SIG-M5 treated with dmso at 0.1 percent for 504 hours (cell line): ENCODE measurements at regions not wholly inside any gene's neighbourhood (a gene's known extent, or its start where the extent isn't known, plus 50 kb on each side); places are given as distances from the start of the nearest gene placed in this dataset.
"Not testable (repeated sequence)": the region's sequence is repeated elsewhere in the genome, so short reads cannot be mapped to it uniquely, and the experiment has no call there.

Experiments used
- DNase-seq: peaks from one replicate; lab custom pipeline; 2025; ENCODE audit not compliant: unreplicated experiment; lab: John Stamatoyannopoulos, UW

DNA sequence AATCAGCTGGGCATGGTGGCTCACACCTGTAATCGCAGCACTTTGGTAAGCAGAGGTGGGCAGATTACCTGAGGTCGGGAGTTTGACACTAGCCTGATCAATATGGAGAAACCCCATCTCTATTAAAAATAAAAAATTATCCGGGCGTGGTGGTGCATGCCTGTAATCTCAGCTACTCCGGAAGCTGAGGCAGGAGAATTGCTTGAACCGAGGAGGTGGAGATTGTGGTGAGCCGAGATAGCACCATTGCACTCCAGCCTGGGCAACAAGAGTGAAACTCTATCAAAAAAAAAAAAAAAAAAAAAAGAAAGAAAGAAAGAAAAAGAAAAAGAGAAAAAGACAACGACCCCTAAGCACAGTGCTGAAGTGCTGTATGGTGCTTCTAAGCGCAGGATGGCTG, 280.6 kb upstream of the MAF start:
- not testable (repeated sequence) for DNase-seq

DNA sequence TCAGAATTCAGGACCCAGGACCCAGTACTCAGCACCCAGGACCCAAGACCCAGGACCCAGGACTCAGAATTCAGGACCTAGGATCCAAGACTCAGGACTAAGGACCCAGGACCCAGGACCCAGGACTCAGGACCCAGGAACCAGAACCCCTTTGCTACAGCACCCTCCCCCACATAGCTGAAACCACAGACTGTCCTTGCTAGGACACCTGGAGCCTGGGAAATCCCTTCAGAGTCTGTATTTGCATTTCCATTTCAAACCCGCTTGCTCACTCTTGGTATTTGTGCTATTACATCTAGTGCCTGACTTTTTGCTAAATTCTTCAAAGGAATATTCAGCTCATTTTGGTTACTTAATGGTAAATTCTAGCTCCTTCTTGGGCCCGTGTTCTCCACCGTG, 275.8 kb upstream of the MAF start:
- no peak for DNase-seq

DNA sequence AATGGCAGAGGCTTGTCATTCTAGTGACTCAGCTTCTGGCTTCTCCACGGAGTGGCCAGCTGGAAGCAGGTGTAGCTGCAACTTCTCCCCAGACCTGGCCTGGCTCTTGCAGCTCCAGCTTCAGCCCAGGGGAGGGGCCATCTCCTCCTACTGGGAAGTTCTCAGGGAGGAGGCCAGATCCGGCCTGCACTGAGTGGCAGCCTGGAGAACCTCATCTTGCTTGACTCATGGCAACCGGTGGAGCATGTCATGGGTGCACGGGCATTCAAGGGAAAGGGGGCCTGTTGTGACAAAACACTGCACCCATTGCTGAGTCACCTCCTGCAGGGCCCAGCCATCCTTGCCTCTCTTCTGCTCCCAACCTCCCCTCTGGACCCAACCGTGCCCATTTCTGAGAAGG, 273.9 kb upstream of the MAF start:
- DNase-seq: no peak

- no peak for DNase-seq
Measured at GRCh38 chr16:79873825-79874224, 273.3 kb upstream of the MAF start.

- DNase-seq: no peak
Measured at GRCh38 chr16:79871906-79872305, 271.4 kb upstream of the MAF start.

DNA sequence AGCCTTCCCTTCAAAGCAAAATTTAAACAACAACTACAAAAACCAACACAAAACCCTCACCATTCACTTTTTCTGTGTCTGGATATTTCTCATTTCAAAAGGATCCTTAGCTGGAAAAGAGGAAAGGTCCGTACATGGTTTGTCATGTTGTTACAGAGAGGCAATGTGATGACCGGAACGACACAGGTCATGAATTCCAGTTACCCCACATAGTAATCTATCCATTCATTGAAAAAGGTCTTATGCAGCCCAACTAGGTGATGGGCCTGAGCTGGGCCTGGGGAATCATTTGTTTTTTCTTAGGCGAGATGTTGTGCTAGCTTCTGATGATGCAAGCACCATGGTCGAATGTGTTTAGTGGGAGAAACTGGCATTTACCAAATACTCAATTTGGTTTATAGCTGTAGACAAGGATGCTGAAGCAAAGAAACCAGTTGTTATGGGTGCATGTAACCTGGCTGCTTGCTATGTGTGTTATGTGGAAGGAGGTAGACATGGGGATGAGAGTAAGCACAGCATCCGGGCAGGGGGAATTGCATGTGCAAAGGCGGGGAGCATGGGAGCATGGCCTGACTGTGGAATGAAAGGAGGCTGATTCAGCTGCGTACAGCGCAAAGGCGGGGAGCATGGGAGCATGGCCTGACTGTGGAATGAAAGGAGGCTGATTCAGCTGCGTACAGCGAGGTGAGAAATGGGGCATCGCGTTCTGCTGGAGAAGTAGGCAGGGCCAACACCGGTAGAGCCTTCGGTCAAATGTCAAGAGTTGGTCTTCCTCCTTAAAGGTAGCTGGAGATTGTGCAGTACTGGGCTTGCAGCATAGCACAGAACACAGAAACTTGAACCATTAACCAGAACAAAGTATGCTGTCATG, 269.7 kb upstream of the MAF start:
- no peak for DNase-seq

DNA sequence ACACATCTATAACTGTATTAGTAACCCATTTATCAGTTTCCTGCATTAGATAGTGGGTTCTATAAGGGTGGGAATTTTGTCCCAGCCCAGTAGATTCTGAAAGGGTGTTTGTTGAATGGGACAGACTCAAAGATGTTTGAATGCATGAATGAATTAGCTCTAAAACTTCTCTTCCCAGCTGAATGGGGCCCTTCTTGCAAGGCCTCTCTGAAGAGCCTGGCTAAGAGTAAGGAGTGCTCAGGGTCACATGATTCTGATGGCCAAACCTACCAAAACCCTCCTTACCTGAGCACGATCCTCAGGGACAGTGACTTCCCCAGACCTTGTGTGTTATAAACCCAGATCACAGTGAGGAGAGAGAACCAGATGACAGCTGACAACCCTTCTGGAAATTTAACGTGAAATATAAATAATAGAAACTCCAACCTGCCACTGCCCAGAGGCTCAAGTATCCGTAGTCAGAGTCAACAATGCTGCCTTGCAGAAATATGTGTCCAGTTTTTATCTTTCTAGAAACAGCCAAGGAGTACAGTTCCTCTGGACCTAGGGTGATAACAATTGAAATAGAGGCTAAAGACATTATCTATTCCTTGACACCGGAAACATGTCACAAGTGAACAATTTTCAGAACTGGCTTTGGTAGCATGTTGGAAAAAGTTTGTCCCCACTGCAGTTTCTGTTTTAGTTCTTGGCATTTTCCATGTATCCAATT, 268.9 kb upstream of the MAF start:
- DNase-seq: no peak

DNA sequence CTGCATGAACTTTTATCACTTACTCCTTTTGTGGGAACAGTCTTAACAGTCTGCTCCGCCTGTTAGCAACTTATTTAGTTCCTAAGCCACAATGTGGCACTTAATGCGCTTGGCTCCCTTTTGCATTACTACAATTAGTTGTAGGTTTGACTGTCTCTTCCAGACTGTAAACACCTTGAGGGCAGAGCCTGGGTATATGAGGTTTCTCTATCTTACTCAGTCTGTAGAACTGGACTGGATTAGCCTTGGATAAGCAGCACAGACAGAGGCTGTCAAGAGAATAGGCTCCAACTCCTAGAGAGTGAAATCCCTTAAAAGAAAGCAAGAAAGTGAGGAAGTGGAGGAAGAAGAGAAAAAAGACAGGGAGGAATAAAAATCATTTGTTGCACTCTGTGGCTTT, 268.3 kb upstream of the MAF start:
- DNase-seq: no peak

- DNase-seq: no peak
Measured at GRCh38 chr16:79867425-79867997, 267.0 kb upstream of the MAF start.

DNA sequence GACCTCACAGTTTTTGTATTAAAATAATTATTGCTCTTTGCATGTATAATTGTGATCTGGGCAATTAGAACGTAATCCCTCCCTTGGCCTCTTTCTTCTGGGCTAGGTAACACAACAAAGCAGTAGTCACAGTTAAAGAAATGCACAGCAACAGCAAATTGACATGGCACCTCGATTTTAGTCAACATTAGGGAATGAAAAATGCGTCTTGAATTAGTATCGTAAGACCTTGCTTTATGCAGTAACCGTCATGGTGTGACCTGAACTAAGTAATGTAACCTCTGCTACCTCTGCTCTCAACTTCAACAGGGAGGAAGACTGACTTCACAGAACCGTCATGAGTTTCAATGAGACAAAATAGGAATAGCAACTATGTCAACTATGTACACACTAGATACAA, 265.4 kb upstream of the MAF start:
- DNase-seq: no peak

DNA sequence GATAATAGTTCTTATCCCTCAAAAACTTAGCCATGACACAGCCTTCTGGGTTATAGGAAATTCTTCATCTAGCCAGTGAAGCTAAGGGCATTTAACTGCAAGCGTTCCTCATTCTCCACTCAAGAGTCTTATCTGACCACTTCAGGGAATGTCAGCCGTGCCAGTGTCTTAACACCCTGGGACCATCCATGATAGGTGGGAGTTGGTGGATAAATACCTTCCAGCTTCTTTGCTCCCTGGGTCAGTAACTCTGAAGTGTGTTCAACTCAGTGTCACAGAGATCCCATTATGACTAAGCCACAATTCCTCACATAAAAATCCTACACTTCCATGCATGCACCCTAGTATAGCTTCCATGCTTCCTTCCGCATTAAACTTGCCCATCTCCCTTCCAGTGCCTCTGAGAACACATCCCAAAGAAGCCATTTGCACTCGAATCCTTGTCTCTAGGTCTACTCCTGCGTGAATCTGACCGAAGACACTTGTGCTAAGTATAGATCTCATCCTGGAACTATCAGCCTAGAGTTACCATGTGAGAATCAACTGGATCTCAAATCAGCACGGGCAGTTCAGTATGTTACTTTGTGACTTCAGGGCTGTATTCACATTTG, 264.3 kb upstream of the MAF start:
- no peak for DNase-seq

DNA sequence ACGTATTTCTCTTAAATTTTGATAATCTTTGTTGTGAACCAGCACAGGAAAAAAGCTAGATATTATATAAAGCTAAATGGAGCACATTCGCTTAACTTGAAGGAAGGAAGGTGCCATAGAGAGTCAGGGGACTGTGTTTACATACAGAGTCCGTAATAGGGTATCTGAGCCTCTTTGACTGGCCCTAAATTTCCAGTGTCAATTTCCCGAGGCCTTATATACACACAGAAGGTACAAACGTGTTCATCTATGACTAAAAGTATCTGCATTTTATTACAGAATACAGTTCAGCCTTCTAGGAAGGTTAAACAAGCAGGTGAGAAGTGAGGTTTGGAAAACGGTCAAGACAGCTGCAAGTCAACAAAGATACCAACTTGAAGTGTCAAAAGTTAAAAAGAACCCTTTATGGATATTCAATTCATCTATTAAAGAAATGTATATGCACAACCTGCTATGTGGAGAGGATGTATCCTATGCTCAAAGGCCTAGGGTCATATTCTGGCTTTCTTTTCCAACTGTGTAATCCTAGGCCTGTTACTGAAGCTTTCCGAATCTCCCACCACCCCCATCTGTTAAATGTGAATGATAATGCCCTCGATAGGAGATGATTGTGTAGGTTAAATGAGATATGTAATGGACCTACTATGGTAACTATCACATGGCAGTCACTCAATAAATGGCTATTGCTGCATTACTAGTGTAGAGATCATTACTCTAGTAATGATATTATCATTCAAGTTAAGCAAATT, 263.7 kb upstream of the MAF start:
- no peak for DNase-seq

GRCh38 chr16:79863128-79864031, 262.8 kb upstream of the MAF start:
- no peak for DNase-seq

DNA sequence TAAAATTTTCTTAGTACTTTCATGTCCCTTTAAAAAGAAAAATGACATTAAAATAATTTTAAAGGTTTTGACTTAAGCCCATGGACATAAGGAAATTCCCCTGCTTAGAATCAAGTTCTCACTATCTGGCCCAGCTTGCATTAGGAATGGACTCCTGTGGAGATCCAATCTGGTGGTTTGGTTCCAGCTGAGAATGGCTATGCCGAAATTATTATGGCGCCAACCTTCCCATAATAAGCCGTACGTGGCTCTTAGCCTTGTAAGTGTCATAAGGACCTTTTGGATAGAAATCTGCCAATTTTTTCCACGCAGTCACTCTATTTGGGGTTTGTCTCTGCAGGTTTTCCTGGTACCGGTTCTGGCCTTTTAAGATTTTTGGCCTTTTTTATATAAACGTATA, 262.1 kb upstream of the MAF start:
- DNase-seq: no peak

GRCh38 chr16:79856581-79856980, 256.0 kb upstream of the MAF start:
- DNase-seq: no peak

- DNase-seq: no peak
Measured at GRCh38 chr16:79850348-79850747, 249.8 kb upstream of the MAF start.

DNA sequence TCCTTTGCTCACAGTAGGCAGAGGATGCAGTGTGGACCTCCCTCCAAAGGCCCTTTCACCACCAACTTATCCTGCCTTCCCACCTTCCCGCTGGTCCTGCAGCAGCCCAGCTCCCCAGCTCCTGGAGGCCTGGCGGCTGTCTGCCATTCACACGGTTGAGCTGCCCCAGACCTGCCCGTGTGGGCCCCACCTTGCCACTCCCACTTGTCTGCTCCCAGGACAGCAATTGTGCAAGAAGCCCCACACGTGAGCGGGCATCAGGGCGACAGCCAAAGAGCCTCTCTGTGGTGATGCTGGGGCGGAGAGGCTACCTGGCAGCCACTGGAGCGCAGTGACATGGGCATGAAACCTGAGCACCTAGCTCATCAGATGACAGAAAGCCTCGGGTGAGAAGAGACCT, 248.6 kb upstream of the MAF start:
- DNase-seq: no peak

DNA sequence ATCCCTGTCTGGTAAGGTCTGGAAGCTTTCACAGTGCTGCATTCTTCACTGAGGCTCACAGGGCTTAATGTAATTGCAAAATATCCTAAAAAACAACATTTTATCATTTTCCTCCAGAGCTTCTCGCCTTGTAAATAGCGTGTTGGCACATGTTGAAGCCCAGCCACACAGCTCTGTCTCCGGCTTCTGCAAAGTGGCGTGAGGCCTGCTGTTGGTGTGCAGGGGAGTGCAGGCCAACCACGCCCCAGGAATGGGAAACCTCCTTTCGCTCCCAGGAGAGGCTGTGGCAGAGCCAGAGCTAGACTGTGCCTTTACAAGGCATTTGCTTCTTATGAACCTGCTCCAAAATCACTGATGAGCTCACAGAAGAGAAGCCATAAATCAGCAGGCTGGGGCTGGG, 248.2 kb upstream of the MAF start:
- no peak for DNase-seq

DNA sequence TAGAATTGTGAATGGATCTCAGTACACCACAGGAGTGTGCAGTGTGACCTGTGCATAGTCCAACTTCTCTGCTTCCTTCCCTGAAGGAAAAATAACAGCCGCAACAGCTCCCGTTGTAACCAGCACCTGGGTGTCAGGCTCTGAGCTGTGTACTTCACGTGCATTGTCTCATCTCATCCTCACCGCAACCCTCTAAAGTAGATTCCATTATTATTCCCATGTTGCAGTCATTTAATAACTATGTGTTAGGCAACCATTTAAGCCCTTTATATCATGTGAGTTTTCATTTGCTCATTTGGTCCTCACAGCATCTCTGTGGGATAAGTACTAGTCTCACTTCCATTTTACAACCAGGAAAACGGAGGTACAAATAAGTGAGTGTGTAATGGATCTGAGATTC, 247.0 kb upstream of the MAF start:
- DNase-seq: no peak

DNA sequence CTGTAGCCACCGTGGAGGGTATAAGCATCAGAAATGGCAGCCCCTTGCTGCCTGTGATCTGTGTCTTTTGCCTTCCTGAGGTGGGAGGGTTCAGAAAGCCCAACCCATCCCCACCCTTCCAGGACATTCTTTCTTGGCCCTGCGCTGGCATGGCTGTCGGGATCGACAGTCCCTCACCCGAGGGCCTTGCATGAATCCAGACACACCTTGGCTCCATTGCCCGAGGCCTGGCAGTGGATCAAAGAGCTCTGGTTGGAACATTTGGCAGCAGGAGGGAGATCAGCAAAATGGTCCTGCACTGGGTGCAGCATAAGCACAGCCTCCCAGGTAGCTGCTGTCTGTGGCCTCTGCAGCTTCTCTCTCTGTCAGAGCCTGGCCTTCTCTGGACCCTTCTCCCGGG, 246.6 kb upstream of the MAF start:
- no peak for DNase-seq
